ENCODE measurements at regions not wholly inside any gene's neighbourhood (a gene's known extent, or its start where the extent isn't known, plus 50 kb on each side); places are given as distances from the start of the nearest gene placed in this dataset.

DNA sequence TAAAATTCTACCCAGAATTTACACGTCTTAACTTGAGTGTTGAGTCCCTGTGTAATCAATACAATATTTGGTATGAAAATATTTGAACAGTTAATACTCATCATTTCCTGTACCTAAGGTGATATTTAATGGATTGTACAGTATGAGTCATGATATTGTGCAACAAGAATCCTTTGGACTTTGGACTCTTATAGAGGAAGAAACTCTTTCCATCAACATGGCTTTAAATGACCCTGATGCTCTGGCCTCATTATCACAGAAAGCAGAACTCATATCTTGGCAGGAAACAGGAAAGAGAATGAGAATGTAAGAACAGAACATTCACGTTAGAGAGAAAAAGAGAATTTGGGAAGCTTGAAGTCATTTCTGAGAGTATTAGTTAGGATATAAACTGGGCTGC is 168.8 kb upstream of the B3GALT2 start:
- DNase-seq (ENCODE audit: low read depth): peak; percentile 65

DNA sequence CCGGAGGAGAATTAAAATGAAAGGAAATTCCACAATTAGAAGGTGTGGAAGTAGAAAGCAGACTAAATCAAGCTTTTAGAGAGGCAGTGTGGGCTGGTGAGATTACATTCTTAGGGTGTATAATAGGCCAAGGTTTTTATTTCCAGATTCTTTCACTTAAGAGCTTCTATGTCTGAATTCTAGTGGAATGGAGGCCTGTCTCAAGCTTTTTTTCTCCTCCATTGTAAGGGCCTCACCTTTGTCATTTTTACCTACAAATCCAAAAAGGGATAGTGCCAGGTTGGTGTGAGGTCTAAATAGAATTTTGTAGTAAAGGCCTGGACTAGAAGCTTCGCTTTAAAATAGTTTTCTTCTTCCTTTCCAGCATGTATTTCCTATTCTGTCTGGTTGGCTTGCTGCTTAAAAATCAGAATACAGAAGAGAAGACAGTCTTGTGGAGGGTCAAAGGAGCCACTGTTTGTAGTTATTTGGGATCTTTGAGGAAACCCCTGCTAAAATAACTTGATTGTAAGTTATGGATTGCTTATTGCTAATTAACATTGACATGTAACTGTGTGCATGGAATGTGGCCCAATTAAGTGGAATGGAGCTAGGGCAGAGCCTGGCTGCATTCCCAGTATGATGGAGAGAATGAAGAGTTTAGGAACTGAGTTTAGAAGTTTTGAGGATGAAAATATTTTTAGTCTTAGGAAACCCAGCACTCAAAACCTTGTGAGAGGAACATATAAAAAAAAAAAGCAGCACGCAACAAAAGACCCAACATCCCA is 162.5 kb upstream of the B3GALT2 start:
- no peak for DNase-seq (ENCODE audit: low read depth)

DNA sequence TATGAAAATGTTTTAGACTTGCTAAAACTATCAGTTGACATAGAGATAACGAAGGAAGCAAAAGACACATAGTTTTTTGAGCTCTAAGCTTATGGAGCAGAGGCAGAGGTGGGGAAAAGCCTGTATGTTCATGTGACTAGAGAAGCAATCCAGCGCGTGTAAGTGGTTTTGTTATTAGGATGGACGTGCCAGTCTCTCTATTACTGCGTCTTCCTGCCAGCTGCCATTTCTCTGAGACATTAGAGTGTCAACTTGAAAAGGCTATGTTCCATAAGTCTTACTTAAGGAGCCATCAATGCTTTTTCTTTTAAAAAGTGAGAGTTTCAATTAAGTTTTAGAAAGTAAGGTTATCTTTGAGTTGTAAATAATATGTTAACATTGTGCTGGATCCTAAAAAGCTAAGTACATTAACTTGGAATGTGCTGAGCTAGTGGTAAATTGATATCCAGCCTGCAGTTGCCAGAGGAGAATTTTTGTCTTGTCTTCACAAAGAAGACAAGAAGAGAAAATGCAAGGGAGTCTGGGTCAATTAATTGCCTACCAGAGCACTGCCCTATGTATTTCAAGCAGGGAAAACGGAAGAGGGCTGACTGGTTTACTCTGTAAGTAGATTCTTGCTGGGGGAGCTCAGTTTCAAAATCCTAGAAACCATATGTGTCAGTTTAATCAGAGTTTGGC is 161.8 kb upstream of the B3GALT2 start:
- DNase-seq (ENCODE audit: low read depth): peak; percentile 8

- no peak for DNase-seq (ENCODE audit: low read depth)
Measured at GRCh38 chr1:193346085-193346484, 159.7 kb upstream of the B3GALT2 start.

DNA sequence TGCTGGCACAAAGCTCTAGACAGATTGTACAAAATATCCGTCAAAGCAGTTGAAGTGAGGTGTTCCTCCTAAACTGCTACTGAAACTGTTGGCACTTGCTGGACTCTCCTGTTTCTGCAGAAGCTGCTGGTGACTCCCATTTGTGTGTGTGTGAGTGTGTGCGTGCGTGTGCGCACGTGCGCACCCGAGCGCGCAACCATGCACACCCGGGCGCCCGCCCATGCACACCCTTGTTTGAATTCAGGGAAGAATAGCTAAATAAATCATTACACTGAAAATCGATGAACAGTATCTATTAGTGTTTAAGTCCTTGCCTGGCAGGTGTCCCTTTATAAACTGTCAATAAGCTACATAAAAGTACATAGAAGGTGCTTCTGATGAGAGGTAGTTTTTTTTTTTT is 156.4 kb upstream of the B3GALT2 start:
- DNase-seq (ENCODE audit: low read depth): no peak

DNA sequence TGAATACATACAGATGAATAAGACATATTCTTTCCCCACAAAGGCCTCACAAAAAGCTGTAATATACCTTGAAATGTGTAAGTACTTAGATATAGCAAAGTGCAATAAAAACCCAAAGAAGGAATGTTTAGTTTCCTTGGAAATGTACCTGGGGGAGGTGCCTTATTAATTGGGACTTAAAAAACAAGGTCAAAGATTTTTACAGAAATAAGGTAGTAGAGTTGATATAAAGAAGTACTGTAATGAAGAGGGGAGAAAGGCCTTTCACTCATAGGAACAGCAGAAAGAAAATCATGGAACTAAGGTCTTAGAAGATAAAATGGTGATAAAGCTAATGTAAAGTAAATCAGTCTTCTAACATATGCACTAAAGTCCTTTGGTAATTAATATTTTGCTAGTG is 153.9 kb upstream of the B3GALT2 start:
- DNase-seq (ENCODE audit: low read depth): no peak

DNA sequence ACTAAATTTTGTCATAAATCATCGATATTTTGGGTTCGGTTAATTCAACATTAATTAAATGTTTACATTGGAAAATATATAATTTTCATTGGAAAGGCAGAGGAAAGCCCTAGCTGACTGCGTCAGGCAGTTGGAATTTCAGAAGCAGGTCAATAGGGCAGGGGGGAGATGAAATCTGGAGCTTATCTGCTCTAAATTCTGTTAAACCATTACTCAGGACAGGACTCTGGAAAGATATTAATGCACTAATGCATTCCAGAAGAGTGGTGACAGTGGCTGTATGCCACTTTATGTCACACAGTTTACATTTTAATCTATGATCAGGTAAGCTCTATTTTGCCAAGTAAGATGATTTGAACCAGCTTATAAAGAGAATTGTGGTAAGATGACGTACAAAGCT is 153.0 kb upstream of the B3GALT2 start:
- no peak for DNase-seq (ENCODE audit: low read depth)

GRCh38 chr1:193338194-193338593 is 151.8 kb upstream of the B3GALT2 start:
- no peak for DNase-seq (ENCODE audit: low read depth)

DNA sequence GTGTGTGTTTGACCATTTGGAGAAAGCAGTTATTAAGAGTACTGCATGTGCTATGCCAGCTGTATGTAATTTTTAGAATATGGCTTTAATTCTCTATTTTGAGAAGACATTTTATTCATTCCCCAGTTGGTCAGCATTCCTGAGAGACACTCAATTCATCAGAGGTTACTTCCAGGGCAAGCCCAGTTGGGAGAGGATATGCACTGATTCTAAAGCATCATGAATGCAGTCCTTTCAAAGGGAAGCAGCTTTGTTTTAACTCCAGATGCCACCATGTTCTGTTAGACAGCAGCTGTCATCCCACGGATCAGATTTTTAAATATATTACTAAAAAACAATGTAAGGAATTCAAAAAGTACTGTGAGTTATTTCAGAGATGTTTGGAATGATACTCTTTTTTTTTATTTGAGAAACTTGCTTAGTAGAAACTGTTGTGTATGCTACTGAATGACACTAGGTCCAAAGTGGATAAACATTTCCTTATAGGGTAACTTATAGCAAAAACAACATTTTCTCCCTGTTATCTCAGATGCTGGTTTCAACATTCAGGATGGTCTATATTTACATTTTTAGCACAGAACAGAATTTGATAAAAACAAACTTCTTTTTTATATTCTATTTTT is 149.5 kb upstream of the B3GALT2 start:
- DNase-seq (ENCODE audit: low read depth): peak; percentile 71

GRCh38 chr1:193333166-193333565 is 146.8 kb upstream of the B3GALT2 start:
- DNase-seq (ENCODE audit: low read depth): no peak

DNA sequence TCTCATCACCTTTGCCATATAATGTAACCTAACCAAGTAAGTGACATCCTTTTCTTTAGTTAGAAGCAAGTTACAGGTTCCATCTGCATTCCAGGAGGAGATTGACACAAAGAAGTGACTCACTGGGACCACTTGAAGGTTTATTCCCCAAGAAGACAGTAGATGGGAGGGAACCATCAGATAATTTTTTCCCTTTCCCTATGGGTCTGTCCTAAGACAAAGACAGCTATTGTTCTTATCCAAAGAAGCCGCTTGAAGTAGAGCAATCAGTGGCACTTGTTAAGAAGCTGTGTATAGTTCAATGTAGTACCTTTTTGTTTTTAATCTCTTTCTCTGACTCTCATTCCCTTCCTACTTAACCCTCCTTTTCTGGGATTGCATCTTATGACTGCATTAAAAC is 139.9 kb upstream of the B3GALT2 start:
- no peak for DNase-seq (ENCODE audit: low read depth)

GRCh38 chr1:193325771-193326170 is 139.4 kb upstream of the B3GALT2 start:
- DNase-seq (ENCODE audit: low read depth): peak; percentile 11

GRCh38 chr1:193325042-193325441 is 138.6 kb upstream of the B3GALT2 start:
- no peak for DNase-seq (ENCODE audit: low read depth)

DNA sequence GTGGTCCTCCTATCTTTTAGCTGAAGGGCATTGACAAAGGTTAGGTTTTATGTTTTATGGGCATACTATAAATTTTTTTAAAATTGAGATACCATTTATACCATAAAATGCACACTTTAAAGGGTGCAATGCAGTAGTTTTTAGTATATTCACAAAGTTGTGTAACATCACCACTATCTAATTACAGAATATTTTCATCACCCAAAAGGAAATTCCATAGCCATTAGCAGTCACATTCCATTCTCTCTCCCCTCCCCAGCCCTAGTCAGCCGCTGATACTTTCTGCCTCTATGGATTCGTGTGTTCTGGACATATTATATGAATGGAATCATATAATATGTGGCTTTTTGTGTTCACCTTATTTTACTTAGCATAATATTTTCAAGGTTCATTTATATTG is 135.8 kb upstream of the B3GALT2 start:
- DNase-seq (ENCODE audit: low read depth): peak; percentile 83

GRCh38 chr1:193321242-193321840 is 134.9 kb upstream of the B3GALT2 start:
- peak; percentile 54 for DNase-seq (ENCODE audit: low read depth)

DNA sequence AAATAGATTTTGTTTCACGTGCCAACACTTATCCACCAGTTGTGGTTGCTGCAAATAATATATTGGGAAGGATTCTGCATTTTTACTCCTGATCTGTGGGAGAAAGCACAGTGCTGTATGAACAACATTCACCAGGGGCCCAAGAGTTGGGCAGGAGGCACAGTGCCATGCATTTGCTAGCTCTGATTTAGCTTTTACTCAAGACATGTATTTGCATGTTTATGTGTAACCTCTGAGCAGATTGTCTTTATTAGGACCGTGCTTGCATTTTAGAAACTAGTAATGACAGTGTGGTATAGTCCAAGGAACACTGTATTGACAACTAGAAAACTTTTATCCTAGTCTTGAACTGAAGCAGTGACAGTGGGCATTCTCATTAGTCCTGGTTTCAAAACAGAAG is 133.9 kb upstream of the B3GALT2 start:
- DNase-seq (ENCODE audit: low read depth): no peak

- no peak for DNase-seq (ENCODE audit: low read depth)
Measured at GRCh38 chr1:193318347-193318746, 131.9 kb upstream of the B3GALT2 start.

- no peak for DNase-seq (ENCODE audit: low read depth)
Measured at GRCh38 chr1:193313354-193314140, 127.1 kb upstream of the B3GALT2 start.

DNA sequence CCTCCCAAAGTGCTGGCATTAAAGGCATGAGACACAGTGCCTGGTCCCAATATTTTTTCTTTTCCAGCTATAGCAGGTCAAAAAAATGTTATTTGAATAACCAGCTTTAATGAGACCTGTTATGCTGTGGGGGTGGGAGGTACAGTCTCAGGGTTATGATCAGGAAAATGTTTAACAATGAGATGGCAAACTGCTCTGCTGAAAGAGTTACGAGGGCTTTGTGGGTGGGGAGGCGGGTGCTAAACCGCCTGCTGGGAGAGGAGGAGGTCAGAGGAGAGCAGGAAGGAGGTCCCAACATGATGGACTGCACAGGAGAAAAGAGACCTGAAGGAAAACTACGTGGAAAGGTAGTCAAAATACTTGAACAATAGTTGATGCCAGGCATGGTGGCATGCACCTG is 126.0 kb upstream of the B3GALT2 start:
- no peak for DNase-seq (ENCODE audit: low read depth)

- DNase-seq (ENCODE audit: low read depth): peak; percentile 4
Measured at GRCh38 chr1:193311226-193311948, 125.0 kb upstream of the B3GALT2 start.

DNA sequence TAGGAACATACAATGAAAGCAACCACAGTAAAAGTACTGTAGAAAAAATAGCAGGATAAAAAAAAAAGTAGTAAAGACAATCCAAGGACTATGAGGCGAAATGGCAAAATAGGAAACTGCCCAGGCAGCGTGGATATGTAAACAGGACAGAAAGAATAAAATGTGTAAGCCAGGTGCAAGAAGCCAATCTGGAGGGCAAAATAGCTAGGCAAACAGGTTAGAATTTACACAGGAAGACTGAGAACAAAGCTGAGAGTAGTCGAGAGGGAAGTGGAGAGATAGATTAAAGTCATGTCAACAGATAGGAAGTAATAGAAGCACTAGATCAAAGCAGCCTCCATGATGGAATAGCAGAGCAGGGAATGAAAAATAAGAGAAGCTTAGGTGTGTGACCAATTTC is 124.2 kb upstream of the B3GALT2 start:
- DNase-seq (ENCODE audit: low read depth): no peak
